HCT116 (cell line): ENCODE measurements at regions not wholly inside any gene's neighbourhood (a gene's known extent, or its start where the extent isn't known, plus 50 kb on each side); places are given as distances from the start of the nearest gene placed in this dataset.

Experiments
- CEBPB ChIP-seq: IDR thresholded peaks from 2 replicates; pipeline ENCODE4 v1.6.1; 2012; ENCODE audit warnings: low read depth
- EGR1 ChIP-seq: IDR thresholded peaks from 2 replicates; pipeline ENCODE4 v1.6.1; 2012; ENCODE audit warnings: low read depth
- EZH2 ChIP-seq: fragments of 200-600 bp; sonication (generic); IDR thresholded peaks from 2 replicates; pipeline ENCODE4 v1.6.1; 2017; ENCODE audit warnings: antibody characterized with exemption, mixed run types
- EZH2phosphoT487 ChIP-seq: fragments of 200-600 bp; IDR thresholded peaks from 2 replicates; pipeline ENCODE4 v1.6.1; 2018; ENCODE audit warnings: antibody characterized with exemption, borderline replicate concordance
- POLR2A ChIP-seq: IDR thresholded peaks from 2 replicates; pipeline ENCODE4 v1.7.0; 2011; ENCODE audit warnings: borderline replicate concordance; ENCODE audit not compliant: insufficient read depth, insufficient read length; ENCODE audit errors: extremely low read depth
- POLR2AphosphoS5 ChIP-seq: IDR thresholded peaks from 2 replicates; pipeline ENCODE4 v1.6.1; 2011; ENCODE audit warnings: mild to moderate bottlenecking, low read depth, low read length, moderate library complexity
- RAD21 ChIP-seq: IDR thresholded peaks from 2 replicates; pipeline ENCODE4 v1.6.1; 2012; ENCODE audit warnings: low read depth, mild to moderate bottlenecking
- SP1 ChIP-seq: IDR thresholded peaks from 2 replicates; pipeline ENCODE4 v1.6.1; 2012; ENCODE audit warnings: low read depth
- ZFX ChIP-seq: fragments of 450-650 bp; IDR thresholded peaks from 2 replicates; pipeline ENCODE4 v1.6.1; 2017
- TF ChIP-seq, protein P1 (sequence below), 3 experiments: fragments of 200-600 bp in 1 of 3; sonication (generic) in 1 of 3; IDR thresholded peaks in 2 of 3; conservative IDR thresholded peaks in 1 of 3; 2 replicates each; pipeline ENCODE4 v1.5.1; 2012 to 2017; ENCODE audit warnings: low read depth in 2 of 3, low read length in 2 of 3, antibody characterized with exemption in 1 of 3, borderline replicate concordance in 1 of 3, control low read depth in 1 of 3, mild to moderate bottlenecking in 1 of 3, mixed read lengths in 1 of 3, mixed run types in 1 of 3, moderate library complexity in 1 of 3; ENCODE audit not compliant: insufficient read depth in 1 of 3
- TF ChIP-seq, protein P2 (sequence below): IDR thresholded peaks from 2 replicates; pipeline ENCODE4 v1.6.1; 2012; ENCODE audit warnings: low read depth
- TF ChIP-seq, protein P3 (sequence below): IDR thresholded peaks from 2 replicates; pipeline ENCODE4 v1.6.1; 2012

DNA sequence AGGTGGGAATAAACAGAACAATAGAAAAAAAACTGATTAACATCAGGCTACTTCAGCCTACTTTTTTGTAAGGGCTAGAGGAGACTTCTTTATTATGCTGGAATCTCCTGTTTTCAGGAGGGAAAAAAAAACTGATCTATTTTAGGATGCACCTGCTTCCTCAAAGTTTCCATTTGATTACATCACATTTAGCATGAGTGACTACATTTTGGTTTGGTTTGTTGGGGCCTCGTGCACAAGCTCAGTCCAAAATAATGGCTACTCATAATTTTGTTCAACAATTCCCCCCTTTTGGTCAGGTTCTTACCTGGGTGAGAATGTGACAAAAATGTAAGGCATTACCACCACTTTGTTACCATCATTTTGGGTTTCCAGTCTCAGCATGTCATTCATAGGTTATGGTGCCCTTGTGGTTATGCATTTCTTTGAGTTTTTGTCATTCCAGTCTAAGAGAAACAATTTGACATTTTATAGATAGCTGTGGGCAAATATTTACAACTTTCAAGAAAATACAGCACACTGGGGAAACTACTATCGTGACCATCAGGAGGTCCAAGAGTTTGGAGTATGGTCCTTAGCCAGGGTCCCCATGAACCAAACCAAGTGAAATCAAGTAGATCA lies 93.6 kb upstream of the ATP11B start:
- TF ChIP-seq, protein P1, sequence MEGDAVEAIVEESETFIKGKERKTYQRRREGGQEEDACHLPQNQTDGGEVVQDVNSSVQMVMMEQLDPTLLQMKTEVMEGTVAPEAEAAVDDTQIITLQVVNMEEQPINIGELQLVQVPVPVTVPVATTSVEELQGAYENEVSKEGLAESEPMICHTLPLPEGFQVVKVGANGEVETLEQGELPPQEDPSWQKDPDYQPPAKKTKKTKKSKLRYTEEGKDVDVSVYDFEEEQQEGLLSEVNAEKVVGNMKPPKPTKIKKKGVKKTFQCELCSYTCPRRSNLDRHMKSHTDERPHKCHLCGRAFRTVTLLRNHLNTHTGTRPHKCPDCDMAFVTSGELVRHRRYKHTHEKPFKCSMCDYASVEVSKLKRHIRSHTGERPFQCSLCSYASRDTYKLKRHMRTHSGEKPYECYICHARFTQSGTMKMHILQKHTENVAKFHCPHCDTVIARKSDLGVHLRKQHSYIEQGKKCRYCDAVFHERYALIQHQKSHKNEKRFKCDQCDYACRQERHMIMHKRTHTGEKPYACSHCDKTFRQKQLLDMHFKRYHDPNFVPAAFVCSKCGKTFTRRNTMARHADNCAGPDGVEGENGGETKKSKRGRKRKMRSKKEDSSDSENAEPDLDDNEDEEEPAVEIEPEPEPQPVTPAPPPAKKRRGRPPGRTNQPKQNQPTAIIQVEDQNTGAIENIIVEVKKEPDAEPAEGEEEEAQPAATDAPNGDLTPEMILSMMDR (IDR thresholded peaks at IDR 0.05 in 2 of 3, conservative IDR thresholded peaks at IDR 0.05 in 1 of 3; ENCODE audit: borderline replicate concordance in 1 of 3, insufficient read depth in 1 of 3, low read depth in 2 of 3, low read length in 2 of 3), result no peak
- TF ChIP-seq EZH2 (no peak), POLR2A (no peak), ZFX (no peak), SP1 (no peak), EZH2phosphoT487 (no peak), POLR2AphosphoS5 (no peak), CEBPB (no peak), RAD21 (no peak), EGR1 (no peak)
- TF ChIP-seq, protein P2, sequence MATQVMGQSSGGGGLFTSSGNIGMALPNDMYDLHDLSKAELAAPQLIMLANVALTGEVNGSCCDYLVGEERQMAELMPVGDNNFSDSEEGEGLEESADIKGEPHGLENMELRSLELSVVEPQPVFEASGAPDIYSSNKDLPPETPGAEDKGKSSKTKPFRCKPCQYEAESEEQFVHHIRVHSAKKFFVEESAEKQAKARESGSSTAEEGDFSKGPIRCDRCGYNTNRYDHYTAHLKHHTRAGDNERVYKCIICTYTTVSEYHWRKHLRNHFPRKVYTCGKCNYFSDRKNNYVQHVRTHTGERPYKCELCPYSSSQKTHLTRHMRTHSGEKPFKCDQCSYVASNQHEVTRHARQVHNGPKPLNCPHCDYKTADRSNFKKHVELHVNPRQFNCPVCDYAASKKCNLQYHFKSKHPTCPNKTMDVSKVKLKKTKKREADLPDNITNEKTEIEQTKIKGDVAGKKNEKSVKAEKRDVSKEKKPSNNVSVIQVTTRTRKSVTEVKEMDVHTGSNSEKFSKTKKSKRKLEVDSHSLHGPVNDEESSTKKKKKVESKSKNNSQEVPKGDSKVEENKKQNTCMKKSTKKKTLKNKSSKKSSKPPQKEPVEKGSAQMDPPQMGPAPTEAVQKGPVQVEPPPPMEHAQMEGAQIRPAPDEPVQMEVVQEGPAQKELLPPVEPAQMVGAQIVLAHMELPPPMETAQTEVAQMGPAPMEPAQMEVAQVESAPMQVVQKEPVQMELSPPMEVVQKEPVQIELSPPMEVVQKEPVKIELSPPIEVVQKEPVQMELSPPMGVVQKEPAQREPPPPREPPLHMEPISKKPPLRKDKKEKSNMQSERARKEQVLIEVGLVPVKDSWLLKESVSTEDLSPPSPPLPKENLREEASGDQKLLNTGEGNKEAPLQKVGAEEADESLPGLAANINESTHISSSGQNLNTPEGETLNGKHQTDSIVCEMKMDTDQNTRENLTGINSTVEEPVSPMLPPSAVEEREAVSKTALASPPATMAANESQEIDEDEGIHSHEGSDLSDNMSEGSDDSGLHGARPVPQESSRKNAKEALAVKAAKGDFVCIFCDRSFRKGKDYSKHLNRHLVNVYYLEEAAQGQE, result no peak
- TF ChIP-seq, protein P3, sequence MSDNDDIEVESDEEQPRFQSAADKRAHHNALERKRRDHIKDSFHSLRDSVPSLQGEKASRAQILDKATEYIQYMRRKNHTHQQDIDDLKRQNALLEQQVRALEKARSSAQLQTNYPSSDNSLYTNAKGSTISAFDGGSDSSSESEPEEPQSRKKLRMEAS, result no peak
